GM18909 (cell line): ENCODE measurements at regions not wholly inside any gene's neighbourhood (a gene's known extent, or its start where the extent isn't known, plus 50 kb on each side); places are given as distances from the start of the nearest gene placed in this dataset.
"Not testable (repeated sequence)": the region's sequence is repeated elsewhere in the genome, so short reads cannot be mapped to it uniquely, and the experiment has no call there.

Experiments used
- ATAC-seq: cut with Tn5 transposase; IDR thresholded peaks from one replicate; pipeline ENCODE4 v1.9.1; 2021; ENCODE audit warnings: mild to moderate bottlenecking; ENCODE audit not compliant: unreplicated experiment, poor library complexity

GRCh38 chr9:82115900-82116299 lies 127.3 kb downstream of the SPATA31D1 start:
- no peak for ATAC-seq

GRCh38 chr9:82116556-82116955 lies 128.0 kb downstream of the SPATA31D1 start:
- no peak for ATAC-seq

GRCh38 chr9:82117026-82117811 lies 128.6 kb downstream of the SPATA31D1 start:
- ATAC-seq = no peak

GRCh38 chr9:82122731-82123130 lies 134.2 kb downstream of the SPATA31D1 start:
- ATAC-seq = no peak

GRCh38 chr9:82124090-82124489 lies 135.5 kb downstream of the SPATA31D1 start:
- ATAC-seq = no peak

GRCh38 chr9:82126256-82126655 lies 137.7 kb downstream of the SPATA31D1 start:
- no peak for ATAC-seq

GRCh38 chr9:82127465-82127864 lies 138.9 kb downstream of the SPATA31D1 start:
- ATAC-seq = no peak

- ATAC-seq = peak; percentile 97
Observed at GRCh38 chr9:82128011-82128696, 139.6 kb downstream of the SPATA31D1 start.

- no peak for ATAC-seq
Observed at GRCh38 chr9:82129708-82130107, 141.1 kb downstream of the SPATA31D1 start.

- ATAC-seq = no peak
Observed at GRCh38 chr9:82130331-82131042, 141.9 kb downstream of the SPATA31D1 start.

GRCh38 chr9:82131072-82131471 lies 142.5 kb downstream of the SPATA31D1 start:
- ATAC-seq = no peak

- no peak for ATAC-seq
Observed at GRCh38 chr9:82132024-82132423, 143.5 kb downstream of the SPATA31D1 start.

GRCh38 chr9:82134010-82134409 lies 145.4 kb downstream of the SPATA31D1 start:
- no peak for ATAC-seq

GRCh38 chr9:82135106-82135505 lies 146.5 kb downstream of the SPATA31D1 start:
- no peak for ATAC-seq

- not testable (repeated sequence) for ATAC-seq
Observed at GRCh38 chr9:82138081-82138480, 149.5 kb downstream of the SPATA31D1 start.

GRCh38 chr9:82140471-82140870 lies 151.9 kb downstream of the SPATA31D1 start:
- ATAC-seq = no peak

- ATAC-seq = no peak
Observed at GRCh38 chr9:82144803-82145202, 156.2 kb downstream of the SPATA31D1 start.

GRCh38 chr9:82146677-82147076 lies 158.1 kb downstream of the SPATA31D1 start:
- ATAC-seq = no peak

- ATAC-seq = no peak
Observed at GRCh38 chr9:82147798-82148425, 159.3 kb downstream of the SPATA31D1 start.

GRCh38 chr9:82148426-82148810 lies 159.8 kb downstream of the SPATA31D1 start:
- ATAC-seq = no peak
